Erythroblast (primary cell): ENCODE measurements at regions not wholly inside any gene's neighbourhood (a gene's known extent, or its start where the extent isn't known, plus 50 kb on each side); places are given as distances from the start of the nearest gene placed in this dataset.

Source experiments
- DNase-seq, 2 experiments: peaks; one replicate each; lab custom pipeline; 2025; lab: John Stamatoyannopoulos, UW
- GATA1 ChIP-seq: IDR thresholded peaks from 2 replicates; pipeline ENCODE4 v1.6.1; 2011; ENCODE audit warnings: low read depth, mild to moderate bottlenecking, control low read depth, low read length, moderate library complexity
- POLR2A ChIP-seq: IDR thresholded peaks from 2 replicates; pipeline ENCODE4 v1.6.1; 2011; ENCODE audit warnings: mild to moderate bottlenecking, low read length

- DNase-seq = no peak
- TF ChIP-seq GATA1 = no peak
- no peak for TF ChIP-seq POLR2A
Observed at GRCh38 chr21:14697769-14698168, 151.7 kb upstream of the SAMSN1 start.

- DNase-seq = no peak
- TF ChIP-seq GATA1 = no peak
- TF ChIP-seq POLR2A = no peak
Observed at GRCh38 chr21:14694817-14695216, 148.7 kb upstream of the SAMSN1 start.

GRCh38 chr21:14693997-14694396, 147.9 kb upstream of the SAMSN1 start:
- TF ChIP-seq POLR2A (no peak), GATA1 (no peak)
- peak; percentile 30 to 73 for DNase-seq

- TF ChIP-seq GATA1 = no peak
- TF ChIP-seq POLR2A = no peak
- no peak for DNase-seq
Observed at GRCh38 chr21:14691914-14692313, 145.8 kb upstream of the SAMSN1 start.

- DNase-seq = no peak
- TF ChIP-seq GATA1 (no peak), POLR2A (no peak)
Observed at GRCh38 chr21:14690886-14691285, 144.8 kb upstream of the SAMSN1 start.

GRCh38 chr21:14688936-14689335, 142.8 kb upstream of the SAMSN1 start:
- TF ChIP-seq POLR2A (no peak), GATA1 (no peak)
- no peak for DNase-seq

GRCh38 chr21:14688412-14688811, 142.3 kb upstream of the SAMSN1 start:
- no peak for TF ChIP-seq GATA1
- TF ChIP-seq POLR2A = no peak
- DNase-seq = no peak

- DNase-seq = no peak
- no peak for TF ChIP-seq POLR2A
- no peak for TF ChIP-seq GATA1
Observed at GRCh38 chr21:14687268-14687625, 141.1 kb upstream of the SAMSN1 start.

- TF ChIP-seq POLR2A = no peak
- no peak for TF ChIP-seq GATA1
- DNase-seq = no peak
Observed at GRCh38 chr21:14686466-14687267, 140.6 kb upstream of the SAMSN1 start.

GRCh38 chr21:14685568-14685967, 139.5 kb upstream of the SAMSN1 start:
- DNase-seq = no peak
- TF ChIP-seq GATA1 (no peak), POLR2A (no peak)

GRCh38 chr21:14684071-14684470, 138.0 kb upstream of the SAMSN1 start:
- TF ChIP-seq POLR2A = no peak
- TF ChIP-seq GATA1 = no peak
- no peak for DNase-seq

- no peak for DNase-seq
- no peak for TF ChIP-seq POLR2A
- no peak for TF ChIP-seq GATA1
Observed at GRCh38 chr21:14683063-14683462, 136.9 kb upstream of the SAMSN1 start.

- no peak for TF ChIP-seq GATA1
- TF ChIP-seq POLR2A = no peak
- no peak for DNase-seq
Observed at GRCh38 chr21:14678973-14679574, 133.0 kb upstream of the SAMSN1 start.

GRCh38 chr21:14677639-14678179, 131.6 kb upstream of the SAMSN1 start:
- DNase-seq = peak; percentile 45 to 67
- TF ChIP-seq POLR2A (peak; percentile 25), GATA1 (no peak)

GRCh38 chr21:14677013-14677412, 130.9 kb upstream of the SAMSN1 start:
- DNase-seq = peak in 1 of 2 experiments; percentile 20
- TF ChIP-seq GATA1 (no peak), POLR2A (no peak)
